SHP77 (cell line): ENCODE measurements at regions not wholly inside any gene's neighbourhood (a gene's known extent, or its start where the extent isn't known, plus 50 kb on each side); places are given as distances from the start of the nearest gene placed in this dataset.

ENCODE experiments used
- DNase-seq, 2 experiments: peaks; one replicate each; lab custom pipeline; 2025; lab: John Stamatoyannopoulos, UW

DNA sequence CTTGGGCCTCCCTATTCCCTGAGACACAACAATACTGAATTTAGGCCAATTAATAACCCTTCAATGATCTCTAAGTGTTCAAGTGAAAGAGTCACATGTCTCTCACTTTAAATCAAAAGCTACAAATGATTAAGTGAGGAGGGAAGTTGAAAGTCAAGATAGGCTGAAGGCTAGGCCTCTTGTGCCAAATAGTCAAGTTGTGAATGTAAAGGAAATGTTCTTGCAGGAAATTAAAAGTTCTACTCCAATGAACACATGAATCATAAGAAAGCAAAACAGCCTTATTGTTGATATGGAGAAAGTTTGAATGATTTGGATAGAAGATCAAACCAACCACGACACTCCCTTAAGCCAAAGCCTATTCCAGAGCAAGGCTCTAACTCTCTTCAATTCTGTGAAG is 286.9 kb downstream of the MEIS1 start:
- no peak for DNase-seq

DNA sequence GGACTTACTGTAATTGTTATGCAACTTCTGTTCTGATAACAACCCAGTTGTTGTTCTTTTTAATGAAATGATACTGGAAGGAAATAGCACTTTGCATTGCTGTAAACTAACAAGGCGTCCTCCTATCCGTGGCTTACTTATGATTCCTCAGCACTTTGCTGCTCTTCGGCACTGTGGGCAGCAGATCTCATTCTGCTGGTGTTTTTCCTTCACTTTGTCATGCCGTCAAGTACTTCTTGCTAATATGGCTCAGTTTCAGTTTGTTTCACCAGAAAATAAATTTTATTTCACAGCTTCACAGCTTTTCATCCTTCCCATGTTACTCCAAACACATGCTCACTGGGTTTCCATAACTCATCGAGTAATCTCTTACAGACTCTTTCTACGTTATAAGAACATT is 289.3 kb downstream of the MEIS1 start:
- DNase-seq, result no peak

DNA sequence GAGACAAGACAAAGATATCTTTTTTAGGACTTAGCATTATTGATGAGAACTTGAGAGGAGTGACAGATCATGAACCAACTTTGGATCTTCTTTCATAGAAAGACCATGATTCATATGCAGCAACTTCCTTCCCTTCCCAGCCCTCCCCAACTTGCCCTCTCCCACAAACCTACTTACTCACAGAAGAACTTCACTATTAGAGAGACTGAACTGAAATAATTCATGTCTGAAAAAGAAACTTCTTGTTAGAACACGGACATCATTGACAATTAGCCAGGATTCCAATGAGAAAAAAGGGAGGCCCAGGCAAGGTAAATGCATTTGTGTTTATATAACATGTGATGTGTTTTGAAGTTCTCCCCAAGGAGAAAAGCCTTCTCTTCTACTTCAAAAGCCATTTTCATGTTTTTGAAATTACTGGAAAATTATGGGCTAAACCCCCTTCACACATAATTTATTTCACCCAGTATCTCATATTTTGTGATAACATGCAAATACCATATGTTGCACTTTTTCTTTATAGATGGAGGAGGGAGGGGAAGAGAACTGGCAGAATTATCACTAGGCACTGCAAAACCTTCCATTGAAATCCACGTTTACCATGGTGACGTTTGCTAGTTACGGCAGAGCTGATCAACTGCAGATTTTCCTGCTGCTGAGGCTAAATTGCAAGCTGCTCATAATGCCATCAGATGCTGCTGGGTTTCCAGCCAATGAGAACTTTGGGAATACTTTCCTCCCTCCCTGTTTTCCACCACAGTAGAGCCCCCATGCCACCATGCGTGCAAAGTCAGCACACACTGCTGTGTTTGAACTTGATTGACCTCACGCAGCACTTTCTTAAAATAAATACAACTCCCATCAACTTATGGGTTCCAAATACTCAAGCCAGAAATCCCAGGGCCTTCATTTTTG is 294.7 kb downstream of the MEIS1 start:
- DNase-seq, result no peak

DNA sequence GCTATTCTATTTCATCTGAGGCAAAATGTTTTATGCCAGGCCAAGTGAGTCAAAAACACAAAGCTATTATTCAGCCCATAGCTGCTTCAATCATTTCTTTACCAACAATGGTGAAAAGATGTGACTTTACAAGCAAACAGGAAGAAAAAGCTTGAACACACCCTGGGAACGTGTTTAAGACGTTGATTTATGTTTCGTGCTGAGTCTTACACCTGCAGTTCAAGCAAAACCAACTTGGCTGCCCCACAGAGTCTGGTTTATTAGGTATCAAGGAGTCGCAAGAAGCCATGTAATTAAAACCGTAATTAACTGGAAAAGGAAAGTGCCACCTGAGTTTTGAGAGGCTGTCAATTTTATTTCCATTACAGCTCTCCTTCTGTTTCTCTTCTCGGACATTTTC is 295.5 kb downstream of the MEIS1 start:
- no peak for DNase-seq

DNA sequence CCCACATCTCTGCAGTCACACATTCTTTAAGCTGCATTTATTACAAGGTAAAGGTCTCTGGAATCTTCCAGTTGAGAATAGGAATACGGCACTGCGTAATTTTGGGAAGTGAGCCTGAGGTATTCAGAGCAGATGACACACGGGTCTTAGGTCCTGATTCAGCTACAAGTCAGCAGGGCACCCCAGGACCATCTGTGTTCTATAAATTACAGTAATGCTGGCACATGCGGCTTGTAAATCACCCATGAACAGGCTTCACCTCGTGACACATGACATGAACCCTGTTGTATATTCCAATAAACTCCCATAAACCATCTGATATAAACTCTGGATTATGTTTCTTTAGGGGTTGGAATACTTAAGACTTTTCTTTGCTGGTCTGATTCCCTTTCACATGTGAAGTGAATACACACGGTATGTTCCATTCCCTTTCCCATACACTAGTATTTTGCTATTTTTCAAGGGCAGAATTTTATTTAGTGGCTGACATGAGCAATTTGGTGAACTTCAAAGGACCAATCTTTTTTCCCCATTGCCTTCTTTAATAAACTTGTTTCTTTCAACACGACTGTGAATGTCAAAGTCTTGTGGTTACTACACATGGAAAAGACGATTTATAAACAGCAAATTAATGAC is 298.6 kb downstream of the MEIS1 start:
- DNase-seq, result no peak

DNA sequence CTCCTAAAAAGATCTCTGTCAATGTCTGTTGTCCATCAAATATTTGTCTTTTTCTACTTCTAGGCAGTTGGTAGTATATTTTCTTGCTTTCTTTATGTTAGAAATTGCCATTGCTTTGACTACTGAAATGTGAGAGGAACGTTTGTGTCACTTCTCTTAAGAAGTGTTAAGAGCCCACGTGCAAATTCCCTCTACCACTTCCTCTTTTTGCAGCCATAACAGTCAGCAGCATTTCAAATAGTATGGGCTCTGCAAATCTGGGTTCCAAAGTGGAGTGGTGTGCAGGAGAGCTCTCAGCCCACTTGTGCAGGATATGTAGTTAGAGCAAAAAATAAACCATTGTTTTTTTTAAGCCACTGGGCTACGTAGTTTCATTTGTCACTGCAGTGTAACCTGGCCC is 314.0 kb downstream of the MEIS1 start:
- DNase-seq, result no peak

DNA sequence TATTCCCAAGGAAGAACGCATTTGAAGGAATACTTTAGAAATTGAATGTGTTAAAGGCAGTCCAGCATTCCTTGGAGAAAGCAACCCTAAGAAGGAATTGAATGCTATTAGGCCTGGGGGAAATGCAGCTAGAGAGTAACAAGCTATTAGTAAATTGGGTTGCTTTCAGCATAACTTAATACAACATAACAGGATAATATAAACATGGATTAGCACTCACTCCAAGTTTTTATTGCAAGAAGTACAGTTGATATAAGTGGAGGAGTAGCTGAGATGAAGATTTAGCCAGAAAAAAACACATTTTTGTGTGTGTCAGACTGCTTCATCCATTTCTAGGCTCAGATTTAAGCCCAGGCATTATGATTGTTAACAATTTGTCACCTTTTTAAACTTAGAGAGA is 314.6 kb downstream of the MEIS1 start:
- no peak for DNase-seq

DNA sequence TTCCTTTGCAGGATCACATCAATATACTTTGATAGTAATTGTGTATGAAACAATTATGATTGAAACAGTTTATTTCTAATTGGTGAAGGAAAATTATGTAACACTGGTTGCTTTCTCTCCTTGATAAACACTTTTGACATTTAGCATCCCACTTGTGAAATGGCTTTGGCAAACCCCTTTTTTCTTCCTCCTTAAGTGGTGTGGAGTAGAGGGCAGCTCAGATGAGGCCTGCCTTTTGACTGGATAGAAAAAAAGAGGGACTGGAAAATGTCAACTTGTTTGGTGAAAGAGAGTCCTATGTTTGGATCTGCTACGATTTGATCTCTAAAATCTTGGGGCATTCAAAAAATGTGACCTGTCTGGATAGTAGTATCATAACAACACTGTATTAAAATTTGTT is 318.3 kb downstream of the MEIS1 start:
- no peak for DNase-seq

DNA sequence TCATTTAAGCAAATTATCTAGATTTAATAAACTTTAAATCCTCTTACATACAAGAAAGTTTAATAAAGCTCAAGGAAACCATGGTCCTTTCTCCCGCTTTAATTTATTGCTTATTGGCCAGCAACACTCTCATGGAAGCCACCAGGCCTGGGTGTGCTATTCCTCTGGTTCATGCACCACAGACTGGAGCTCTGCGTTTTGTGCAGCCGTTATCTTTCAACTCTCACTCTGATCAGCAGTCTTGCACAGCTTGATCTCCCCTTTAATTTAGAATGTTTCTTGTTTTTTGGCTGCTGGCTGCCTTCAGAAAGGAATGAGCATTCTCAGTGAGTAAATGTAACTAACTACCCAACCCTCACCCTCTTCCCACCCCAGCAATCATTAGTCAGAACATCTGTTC is 318.7 kb downstream of the MEIS1 start:
- DNase-seq, result no peak

DNA sequence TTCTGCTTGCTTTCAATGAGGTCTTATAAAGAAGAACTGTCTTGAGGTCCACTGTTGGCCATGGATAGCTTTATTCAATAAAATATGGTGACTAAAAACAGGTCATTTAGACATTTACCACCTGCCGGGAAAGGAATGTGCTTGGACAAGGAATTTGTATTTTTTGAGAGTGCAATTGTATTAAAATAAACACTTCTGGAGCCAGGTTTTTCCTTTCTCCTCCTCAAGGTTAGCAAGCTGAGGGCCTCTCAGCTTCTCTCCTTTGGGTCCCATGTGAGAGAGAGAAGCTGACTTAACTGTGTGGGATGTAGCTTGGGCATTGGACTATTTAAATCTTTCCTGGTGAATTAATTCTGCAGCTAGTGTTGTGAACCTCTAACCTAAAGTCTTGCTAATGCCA is 321.0 kb downstream of the MEIS1 start:
- no peak for DNase-seq

DNA sequence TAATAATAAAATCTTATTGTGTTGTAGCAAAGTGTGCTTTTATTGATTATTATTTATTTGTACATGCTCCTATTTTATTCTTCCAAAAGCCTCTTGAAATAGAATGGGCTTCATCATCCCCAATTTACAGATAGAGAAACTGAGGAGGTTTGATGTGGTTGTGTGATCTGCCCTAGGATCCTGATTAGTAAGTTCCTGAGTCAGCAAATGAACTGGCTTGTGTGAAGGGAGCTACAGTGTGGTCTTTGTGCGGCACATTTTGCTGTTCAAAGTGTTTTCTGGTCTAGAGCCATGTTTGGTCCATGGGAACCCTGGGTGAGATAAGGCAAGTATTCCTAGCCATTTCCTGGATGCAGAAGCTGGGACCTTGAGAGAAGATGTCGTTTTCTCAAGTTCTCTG is 326.9 kb downstream of the MEIS1 start:
- no peak for DNase-seq

DNA sequence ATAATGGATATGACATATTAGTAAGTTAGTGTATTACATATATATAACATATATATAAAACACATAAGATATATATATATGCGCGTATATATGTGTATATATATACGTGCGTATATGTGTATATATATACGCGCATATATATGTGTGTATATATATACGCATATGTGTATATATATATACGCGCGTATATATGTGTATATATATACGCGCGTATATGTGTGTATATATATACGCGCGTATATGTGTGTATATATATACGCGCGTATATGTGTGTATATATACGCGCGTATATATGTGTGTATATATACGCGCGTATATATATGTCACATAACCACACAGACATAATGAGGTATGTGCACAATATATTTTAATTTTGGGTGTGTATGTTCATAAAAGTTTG is 327.8 kb downstream of the MEIS1 start:
- no peak for DNase-seq

DNA sequence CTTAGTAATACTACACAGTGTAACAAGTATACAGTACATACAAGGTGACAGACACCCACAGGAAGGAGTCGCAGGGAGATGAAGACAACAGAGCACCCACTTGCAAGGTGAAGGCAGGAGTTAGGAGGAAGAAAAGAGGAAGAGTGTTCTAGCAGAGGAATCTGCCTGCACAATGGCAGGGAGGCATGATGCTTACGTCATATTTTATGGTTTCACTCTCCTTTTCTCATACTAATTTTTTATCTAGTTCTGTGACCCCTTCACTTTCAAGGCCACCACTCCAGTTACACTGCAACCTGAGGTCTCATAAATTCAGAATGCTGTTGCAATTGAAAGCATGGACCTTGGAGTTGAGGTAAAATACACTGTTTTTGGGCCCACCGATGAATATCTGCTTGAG is 331.7 kb downstream of the MEIS1 start:
- DNase-seq, result no peak

DNA sequence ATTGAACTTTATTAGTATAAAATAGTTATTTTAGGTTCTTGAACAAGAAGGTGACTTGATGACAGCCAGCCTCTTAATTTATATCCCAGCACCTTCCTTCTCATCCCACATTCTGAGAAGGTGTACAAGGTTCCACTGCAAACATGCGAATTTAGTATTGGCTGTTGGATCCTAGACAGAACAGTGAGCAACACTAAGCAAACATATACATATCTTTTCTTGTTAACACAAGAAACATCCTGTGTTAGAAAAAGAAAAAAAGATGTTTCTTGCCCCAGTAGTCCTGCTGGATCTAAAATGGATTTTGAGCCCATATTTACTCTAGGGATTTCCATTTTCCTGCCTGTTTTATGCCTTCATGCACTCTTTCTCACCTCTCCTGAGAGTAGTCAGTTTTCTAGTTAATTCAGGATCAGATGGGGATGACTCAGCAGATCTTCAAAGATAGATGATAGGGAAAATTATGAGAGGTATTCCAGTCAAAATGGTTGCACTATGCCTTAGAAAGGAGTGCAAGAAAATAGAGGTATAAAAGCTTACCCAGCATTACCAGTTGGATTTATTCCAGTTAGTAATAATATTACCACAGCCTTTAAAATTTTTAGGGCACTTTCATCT is 336.5 kb downstream of the MEIS1 start:
- no peak for DNase-seq

DNA sequence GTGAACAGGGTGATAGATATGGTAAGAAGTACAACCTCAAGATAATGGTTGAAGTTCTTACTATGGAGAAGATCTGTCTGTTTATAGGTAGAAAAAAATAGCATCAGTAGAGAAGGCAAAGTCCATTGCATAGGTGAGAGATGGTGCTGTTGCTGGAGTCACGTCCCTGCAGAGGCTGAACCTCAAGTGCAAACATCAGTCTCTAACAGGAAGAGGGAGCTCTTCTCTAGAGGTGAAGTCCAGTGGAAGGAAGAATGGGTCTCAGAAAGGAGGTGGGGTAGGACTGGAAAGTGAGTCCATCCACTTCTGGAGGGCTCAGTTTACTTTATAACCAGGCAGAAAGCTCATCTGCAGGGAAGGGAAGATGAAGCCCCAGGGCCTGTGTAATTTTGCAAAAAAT is 337.7 kb downstream of the MEIS1 start:
- DNase-seq, result no peak

DNA sequence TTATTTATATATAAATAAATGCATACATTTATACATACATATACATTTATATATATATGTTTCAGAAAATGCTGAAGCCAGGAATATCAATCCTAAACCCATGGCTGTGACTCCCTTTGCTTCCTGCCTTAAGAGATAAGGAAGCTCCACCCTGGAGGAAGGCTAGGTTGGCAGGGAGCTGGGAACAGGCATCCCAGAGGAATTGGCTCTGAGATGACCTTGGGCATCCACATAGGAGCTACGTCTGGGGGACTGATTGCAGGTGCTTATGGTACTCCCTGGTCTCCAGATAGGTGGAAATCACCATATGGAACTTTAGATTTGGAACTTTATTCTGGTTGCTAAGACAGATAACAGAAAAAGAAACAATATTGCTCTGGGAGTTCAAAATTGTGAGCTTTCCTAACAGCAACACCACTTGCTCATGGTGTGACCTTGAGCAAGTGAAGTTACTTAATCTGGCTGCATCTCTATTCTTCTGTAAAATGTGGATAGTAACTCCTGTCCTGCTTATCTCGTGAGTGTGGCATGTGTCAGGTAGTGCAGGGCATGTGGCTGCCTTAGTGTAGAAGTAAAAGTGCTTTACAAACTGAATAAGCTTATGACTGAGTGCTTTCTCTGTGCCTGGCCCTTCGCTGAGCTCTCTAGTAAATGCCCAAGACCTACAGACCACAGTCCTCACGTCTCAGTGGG is 341.0 kb downstream of the MEIS1 start:
- DNase-seq, result no peak

DNA sequence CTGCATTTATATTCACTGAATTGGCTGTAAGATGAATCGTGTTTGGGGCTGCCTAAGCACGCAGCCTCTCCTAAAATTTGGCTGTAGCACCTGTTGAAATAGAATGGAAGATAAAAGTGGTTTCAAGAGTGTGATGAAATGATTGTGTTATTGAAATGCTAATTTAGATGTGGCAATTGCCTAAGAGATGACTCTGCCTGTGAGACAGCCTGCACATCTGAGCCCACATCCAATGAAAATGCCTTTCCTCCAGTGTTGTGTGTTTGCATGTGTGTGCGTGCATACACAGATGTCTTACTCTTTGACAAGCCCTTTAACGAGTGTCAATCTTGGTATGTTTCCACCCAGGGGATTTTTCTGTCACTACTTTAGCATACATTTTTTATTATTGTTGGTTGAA is 346.9 kb downstream of the MEIS1 start:
- no peak for DNase-seq

DNA sequence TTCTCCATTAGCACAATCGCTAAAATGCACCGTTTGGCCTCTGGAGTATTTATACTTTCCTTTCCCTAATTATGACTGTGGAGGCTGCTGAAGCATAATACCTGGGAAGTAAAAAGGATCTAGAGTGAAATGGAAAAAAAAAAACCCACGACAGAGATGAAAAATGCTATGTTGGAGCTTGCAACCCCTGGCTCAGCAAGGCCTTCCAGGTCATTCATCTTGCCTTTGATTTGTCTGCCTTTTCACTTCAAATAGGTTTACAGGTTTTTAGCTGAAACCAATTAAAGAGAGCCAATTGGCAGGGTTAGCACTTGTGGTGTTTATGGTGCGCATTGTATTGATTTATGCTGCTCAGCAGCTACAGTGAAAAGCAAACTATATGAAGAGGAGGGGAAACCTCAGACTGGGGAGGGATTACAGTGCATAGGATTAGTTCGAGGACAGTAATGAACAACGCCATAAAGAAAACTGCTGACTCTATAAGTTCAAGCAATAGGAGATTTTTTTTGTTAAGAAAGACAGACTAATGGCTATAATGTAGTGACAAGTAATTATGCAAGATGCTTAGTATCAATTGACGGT is 347.9 kb downstream of the MEIS1 start:
- no peak for DNase-seq

DNA sequence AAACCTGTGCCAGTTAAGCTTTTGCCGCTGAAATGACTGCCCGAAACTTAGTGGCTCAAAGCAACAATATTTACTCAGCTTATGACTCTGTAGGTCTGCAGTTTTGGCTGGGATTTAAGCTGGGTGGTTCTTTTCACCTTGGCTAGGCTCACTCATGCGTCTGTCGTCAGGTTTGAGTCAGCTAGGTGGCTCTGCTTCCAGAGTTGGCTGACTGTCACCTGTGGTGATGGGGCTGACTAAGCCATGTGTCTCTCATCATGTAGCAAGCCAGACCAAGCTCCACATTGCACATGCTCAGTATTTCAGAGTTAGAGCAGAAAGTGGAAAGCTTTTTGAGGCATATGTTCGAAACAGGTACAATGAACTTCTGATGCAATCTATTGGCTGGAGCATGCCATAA is 354.8 kb downstream of the MEIS1 start:
- no peak for DNase-seq

DNA sequence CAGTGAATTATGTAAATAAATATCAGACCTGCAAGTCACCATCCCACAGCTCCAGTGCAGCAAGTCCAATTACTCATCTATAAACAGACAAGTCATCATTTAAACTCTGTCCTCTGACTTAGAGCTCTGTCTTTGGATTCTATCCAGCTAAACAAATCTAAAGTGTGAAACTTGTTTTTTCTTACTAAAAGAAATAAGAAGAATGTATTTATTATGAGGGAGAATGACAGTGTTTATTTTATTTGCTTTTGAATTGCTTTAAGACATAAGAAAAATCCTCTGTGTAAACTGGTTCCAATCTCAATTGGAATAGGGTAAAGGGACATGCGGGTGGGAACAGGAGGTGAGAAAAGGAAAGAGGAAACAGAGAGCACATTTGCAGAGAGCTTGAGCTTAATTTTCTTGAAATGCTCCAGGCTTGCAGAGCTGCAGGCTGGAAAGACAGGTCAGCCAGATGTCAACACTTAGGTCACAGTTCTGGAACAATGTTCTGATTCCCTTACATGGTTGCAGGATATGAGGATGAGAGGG is 355.8 kb downstream of the MEIS1 start:
- DNase-seq, result no peak

DNA sequence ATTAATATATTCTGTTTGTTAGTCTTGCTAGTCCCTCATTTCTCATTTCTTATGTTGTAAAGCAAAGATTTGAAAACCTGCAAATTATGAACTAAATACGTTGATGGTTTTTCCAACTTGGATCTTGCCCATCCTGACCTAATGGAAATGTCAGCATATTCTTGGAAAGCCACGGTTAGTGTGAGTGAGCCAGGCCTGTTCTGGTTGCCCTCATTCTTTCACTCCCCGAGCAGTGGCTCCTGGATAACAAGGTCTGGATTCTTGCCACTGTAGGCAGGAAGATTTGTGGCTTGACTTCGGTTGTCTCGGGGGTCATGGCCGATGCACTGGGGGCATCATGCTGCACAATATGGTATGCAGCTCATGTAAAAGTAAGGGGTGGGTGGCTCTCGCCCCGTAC is 359.1 kb downstream of the MEIS1 start:
- DNase-seq, result no peak

DNA sequence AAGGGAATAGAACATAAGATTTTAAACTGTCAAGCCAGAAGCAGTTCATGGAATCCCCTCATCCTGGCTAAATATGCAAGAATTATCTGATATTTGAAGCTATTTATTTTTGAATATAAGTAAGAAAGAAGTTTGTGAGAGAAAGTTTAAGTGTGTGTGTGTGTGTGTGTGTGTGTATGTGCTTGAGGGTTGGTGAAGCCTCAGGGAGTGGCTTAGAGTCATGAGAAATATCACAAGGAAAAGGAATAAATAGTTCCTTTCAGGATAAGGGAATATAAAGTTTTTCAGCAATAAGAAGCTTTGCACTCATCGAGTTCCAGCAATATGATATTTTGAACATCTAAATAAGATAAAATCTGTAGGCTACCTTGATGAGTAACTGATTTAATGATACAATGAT is 359.6 kb downstream of the MEIS1 start:
- DNase-seq, result no peak
